ENCODE measurements at regions not wholly inside any gene's neighbourhood (a gene's known extent, or its start where the extent isn't known, plus 50 kb on each side); places are given as distances from the start of the nearest gene placed in this dataset.

DNA sequence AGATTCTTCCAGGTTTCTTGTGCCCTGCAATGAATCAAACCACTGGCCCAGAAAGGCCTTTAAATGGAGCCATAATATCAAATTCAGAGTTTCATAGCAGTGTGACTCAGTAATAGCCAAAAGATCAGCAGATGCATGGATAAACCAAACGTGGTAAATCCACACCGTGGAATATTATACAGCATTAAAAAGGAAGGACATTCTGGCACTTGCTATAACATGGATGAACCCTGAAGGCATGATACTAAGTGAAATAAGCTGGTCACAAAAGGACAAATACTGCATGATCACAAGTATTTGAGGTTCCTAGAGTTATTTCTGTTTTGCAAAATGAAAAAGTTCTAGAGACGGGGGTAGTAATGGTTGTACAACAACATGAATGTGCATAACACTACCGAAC lies 140.1 kb downstream of the TOMM20 start:
- no peak overlapping the region for H3K4me3 ChIP-seq (ENCODE audit: low read depth, low read length)
- CTCF ChIA-PET, result interaction anchor here (0.6 to 1.9 kb wide), 4 partner anchors 9 to 489 kb away, joined by 3 to 7 read pairs (median 4); no protein-coding TSS in a partner anchor
- no peaks in the 10 kb centered on the region for H3K36me3 ChIP-seq (ENCODE audit: control insufficient read depth in 2 of 2, insufficient read depth in 1 of 2, low read length in 2 of 2)
- peaks cover 3% of the 10 kb centered on the region; the same call in 1 of the 2 replicates for H3K4me1 ChIP-seq (ENCODE audit: control insufficient read depth, insufficient read depth, low read length)
- TF ChIP-seq ZNF837 (tag by site-specific recombination; IDR thresholded peaks at IDR 0.05), result no peak
- TF ChIP-seq, protein P1, sequence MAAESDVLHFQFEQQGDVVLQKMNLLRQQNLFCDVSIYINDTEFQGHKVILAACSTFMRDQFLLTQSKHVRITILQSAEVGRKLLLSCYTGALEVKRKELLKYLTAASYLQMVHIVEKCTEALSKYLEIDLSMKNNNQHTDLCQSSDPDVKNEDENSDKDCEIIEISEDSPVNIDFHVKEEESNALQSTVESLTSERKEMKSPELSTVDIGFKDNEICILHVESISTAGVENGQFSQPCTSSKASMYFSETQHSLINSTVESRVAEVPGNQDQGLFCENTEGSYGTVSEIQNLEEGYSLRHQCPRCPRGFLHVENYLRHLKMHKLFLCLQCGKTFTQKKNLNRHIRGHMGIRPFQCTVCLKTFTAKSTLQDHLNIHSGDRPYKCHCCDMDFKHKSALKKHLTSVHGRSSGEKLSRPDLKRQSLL (tag by site-specific recombination; IDR thresholded peaks at IDR 0.05), result no peak
- TF ChIP-seq, protein P2, sequence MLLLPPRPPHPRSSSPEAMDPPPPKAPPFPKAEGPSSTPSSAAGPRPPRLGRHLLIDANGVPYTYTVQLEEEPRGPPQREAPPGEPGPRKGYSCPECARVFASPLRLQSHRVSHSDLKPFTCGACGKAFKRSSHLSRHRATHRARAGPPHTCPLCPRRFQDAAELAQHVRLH (tag by site-specific recombination; IDR thresholded peaks at IDR 0.05), result peak; percentile 77; the same call in 1 of the 2 replicates
- peak; percentile 99 for TF ChIP-seq ZNF146 (tag by site-specific recombination; IDR thresholded peaks at IDR 0.05)
- H3K9me3 ChIP-seq (ENCODE audit: control insufficient read depth, insufficient read depth, low read depth, low read length), result no peaks in the 10 kb centered on the region
- H3K27ac ChIP-seq (ENCODE audit: extremely low read depth, low read depth, low read length), result no peak overlapping the region
- POLR2A ChIA-PET, result interaction anchor here (1.3 to 1.7 kb wide), 2 partner anchors 9 to 13 kb away, joined by 4 to 5 read pairs; no protein-coding TSS in a partner anchor

DNA sequence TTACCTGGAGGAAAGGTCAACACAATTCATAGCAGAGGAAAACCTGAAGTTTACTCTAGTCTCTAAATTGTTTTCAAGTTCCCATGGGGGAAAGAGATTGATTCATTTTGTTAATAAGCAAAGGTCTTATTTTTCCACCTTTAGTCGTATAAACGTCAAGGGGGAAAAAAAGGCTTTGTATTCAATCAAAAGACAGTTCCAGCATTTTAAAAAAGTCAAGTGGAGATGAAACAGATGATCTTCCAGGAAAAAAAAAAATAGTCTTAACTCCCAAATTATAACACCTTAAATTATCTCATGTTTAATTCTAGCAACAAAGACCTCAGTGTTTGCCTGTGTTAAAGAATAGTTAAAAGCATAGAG lies 140.5 kb downstream of the TOMM20 start:
- Histone ChIP-seq H3K4me3 (ENCODE audit: low read depth, low read length) (no peak overlapping the region), H3K36me3 (ENCODE audit: control insufficient read depth in 2 of 2, insufficient read depth in 1 of 2, low read length in 2 of 2) (no peaks in the 10 kb centered on the region), H3K9me3 (ENCODE audit: control insufficient read depth, insufficient read depth, low read depth, low read length) (no peaks in the 10 kb centered on the region), H3K4me1 (ENCODE audit: control insufficient read depth, insufficient read depth, low read length) (peaks cover 3% of the 10 kb centered on the region; the same call in 1 of the 2 replicates), H3K27ac (ENCODE audit: extremely low read depth, low read depth, low read length) (no peak overlapping the region)
- ChIA-PET CTCF (interaction anchor here (0.6 to 1.3 kb wide), 3 partner anchors 9 to 488 kb away, joined by 3 to 7 read pairs (median 3); no protein-coding TSS in a partner anchor), POLR2A (no interaction called here)
- no peak for TF ChIP-seq PRDM1 (tag by site-specific recombination; IDR thresholded peaks at IDR 0.05)
- no peak for TF ChIP-seq ZNF23 (tag by site-specific recombination; IDR thresholded peaks at IDR 0.05; ENCODE audit: borderline replicate concordance)
- no peak for TF ChIP-seq ZNF2 (tag by site-specific recombination; IDR thresholded peaks at IDR 0.05)

DNA sequence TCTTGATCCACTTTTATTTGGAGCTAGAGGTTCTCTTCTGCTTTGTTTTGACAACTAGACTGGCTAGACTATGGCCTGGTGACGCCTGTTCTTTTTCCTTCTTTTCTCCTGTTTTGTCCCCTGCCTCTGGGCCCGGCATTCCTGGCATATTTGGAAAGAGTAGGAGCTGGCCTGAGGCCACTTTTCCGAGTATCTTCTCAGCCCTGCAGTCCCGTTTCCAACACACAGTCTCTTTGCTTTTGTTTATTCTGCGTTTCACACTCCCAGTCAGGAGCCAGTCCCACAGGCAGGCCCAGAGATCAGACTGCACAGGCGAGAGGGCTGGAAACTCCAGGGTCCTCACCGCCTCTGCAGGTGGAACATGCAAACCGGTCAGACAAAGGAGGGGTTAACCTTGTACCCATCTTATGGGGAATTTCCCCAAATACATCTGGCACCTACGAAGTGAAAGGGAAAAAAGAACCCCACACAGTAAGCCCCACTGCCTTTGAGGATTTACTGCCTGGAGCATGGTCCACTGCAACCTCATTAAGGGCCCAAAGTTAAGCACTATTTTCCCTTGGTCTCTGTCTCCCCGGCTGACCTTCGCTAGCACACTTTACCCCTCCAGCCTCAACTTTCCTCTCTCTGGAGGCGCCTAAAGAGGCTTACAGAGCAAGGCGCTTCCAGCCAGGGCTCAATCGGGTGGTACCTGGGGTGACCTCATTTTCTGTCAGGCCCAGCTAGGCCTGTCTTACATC lies 141.1 kb downstream of the TOMM20 start:
- ChIA-PET CTCF (interaction anchor here (1.0 to 1.5 kb wide), 4 partner anchors 7 to 488 kb away, joined by 3 to 7 read pairs (median 3); no protein-coding TSS in a partner anchor), POLR2A (interaction anchor here (0.7 to 1.7 kb wide), 5 partner anchors 10 to 263 kb away, joined by 3 to 5 read pairs (median 4); no protein-coding TSS in a partner anchor)
- no peak overlapping the region for H3K4me3 ChIP-seq (ENCODE audit: low read depth, low read length)
- 0 out of 2 replicates have a peak overlapping the region, but pooled peaks have one; percentile 0 for H3K27ac ChIP-seq (ENCODE audit: extremely low read depth, low read depth, low read length)
- H3K9me3 ChIP-seq (ENCODE audit: control insufficient read depth, insufficient read depth, low read depth, low read length), result no peaks in the 10 kb centered on the region
- peaks cover 3% of the 10 kb centered on the region; the same call in 1 of the 2 replicates for H3K4me1 ChIP-seq (ENCODE audit: control insufficient read depth, insufficient read depth, low read length)
- no peaks in the 10 kb centered on the region for H3K36me3 ChIP-seq (ENCODE audit: control insufficient read depth in 2 of 2, insufficient read depth in 1 of 2, low read length in 2 of 2)
- TF ChIP-seq, protein P3, sequence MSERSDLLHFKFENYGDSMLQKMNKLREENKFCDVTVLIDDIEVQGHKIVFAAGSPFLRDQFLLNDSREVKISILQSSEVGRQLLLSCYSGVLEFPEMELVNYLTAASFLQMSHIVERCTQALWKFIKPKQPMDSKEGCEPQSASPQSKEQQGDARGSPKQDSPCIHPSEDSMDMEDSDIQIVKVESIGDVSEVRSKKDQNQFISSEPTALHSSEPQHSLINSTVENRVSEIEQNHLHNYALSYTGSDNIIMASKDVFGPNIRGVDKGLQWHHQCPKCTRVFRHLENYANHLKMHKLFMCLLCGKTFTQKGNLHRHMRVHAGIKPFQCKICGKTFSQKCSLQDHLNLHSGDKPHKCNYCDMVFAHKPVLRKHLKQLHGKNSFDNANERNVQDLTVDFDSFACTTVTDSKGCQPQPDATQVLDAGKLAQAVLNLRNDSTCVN (tag by site-specific recombination; optimal IDR thresholded peaks at IDR 0.05), result peak; percentile 3
- TF ChIP-seq ZIC2 (tag by site-specific recombination; IDR thresholded peaks at IDR 0.05) (0 out of 2 replicates have a peak, but pooled peaks have one; percentile 11), ZNF335 (tag by site-specific recombination; conservative IDR thresholded peaks at IDR 0.05) (peak; percentile 29; the same call in 1 of the 2 replicates), ZBTB21 (tag by site-specific recombination; IDR thresholded peaks at IDR 0.05) (no peak), ZSCAN23 (tag by site-specific recombination; IDR thresholded peaks at IDR 0.05) (no peak), ZNF155 (tag by site-specific recombination; IDR thresholded peaks at IDR 0.05) (no peak), ZNF670 (tag by site-specific recombination; IDR thresholded peaks at IDR 0.05; ENCODE audit: low read depth) (no peak), ZNF24 (tag by site-specific recombination; IDR thresholded peaks at IDR 0.05) (no peak)
- TF ChIP-seq, protein P4, sequence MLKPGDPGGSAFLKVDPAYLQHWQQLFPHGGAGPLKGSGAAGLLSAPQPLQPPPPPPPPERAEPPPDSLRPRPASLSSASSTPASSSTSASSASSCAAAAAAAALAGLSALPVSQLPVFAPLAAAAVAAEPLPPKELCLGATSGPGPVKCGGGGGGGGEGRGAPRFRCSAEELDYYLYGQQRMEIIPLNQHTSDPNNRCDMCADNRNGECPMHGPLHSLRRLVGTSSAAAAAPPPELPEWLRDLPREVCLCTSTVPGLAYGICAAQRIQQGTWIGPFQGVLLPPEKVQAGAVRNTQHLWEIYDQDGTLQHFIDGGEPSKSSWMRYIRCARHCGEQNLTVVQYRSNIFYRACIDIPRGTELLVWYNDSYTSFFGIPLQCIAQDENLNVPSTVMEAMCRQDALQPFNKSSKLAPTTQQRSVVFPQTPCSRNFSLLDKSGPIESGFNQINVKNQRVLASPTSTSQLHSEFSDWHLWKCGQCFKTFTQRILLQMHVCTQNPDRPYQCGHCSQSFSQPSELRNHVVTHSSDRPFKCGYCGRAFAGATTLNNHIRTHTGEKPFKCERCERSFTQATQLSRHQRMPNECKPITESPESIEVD (tag by site-specific recombination; IDR thresholded peaks at IDR 0.05), result no peak
- TF ChIP-seq, protein P5, sequence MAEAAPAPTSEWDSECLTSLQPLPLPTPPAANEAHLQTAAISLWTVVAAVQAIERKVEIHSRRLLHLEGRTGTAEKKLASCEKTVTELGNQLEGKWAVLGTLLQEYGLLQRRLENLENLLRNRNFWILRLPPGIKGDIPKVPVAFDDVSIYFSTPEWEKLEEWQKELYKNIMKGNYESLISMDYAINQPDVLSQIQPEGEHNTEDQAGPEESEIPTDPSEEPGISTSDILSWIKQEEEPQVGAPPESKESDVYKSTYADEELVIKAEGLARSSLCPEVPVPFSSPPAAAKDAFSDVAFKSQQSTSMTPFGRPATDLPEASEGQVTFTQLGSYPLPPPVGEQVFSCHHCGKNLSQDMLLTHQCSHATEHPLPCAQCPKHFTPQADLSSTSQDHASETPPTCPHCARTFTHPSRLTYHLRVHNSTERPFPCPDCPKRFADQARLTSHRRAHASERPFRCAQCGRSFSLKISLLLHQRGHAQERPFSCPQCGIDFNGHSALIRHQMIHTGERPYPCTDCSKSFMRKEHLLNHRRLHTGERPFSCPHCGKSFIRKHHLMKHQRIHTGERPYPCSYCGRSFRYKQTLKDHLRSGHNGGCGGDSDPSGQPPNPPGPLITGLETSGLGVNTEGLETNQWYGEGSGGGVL (tag by site-specific recombination; IDR thresholded peaks at IDR 0.05), result no peak
- TF ChIP-seq, protein P6, sequence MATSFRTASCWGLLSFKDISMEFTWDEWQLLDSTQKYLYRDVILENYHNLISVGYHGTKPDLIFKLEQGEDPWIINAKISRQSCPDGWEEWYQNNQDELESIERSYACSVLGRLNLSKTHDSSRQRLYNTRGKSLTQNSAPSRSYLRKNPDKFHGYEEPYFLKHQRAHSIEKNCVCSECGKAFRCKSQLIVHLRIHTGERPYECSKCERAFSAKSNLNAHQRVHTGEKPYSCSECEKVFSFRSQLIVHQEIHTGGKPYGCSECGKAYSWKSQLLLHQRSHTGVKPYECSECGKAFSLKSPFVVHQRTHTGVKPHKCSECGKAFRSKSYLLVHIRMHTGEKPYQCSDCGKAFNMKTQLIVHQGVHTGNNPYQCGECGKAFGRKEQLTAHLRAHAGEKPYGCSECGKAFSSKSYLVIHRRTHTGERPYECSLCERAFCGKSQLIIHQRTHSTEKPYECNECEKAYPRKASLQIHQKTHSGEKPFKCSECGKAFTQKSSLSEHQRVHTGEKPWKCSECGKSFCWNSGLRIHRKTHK (tag by site-specific recombination; IDR thresholded peaks at IDR 0.05), result no peak

Data from HEK293 (cell line).